AG04449 (cell line): ENCODE measurements at regions not wholly inside any gene's neighbourhood (a gene's known extent, or its start where the extent isn't known, plus 50 kb on each side); places are given as distances from the start of the nearest gene placed in this dataset.

Experiments
- CTCF ChIA-PET: fragments of 350-600 bp; formaldehyde crosslinking; extraction: SDS; loops from one replicate; lab custom pipeline; 2021; ENCODE audit warnings: antibody characterized with exemption; lab: Yijun Ruan, JAX
- POLR2A ChIA-PET: fragments of 400-600, 350-600 bp; formaldehyde crosslinking; extraction: SDS; loops from one replicate; lab custom pipeline; 2020; ENCODE audit warnings: antibody characterized with exemption, inconsistent platforms; lab: Yijun Ruan, JAX
- DNase-seq: peaks from one replicate; pipeline ENCODE4 v3.0.0-alpha.2; 2010; ENCODE audit warnings: low read depth, low spot score
- H3K4me3 ChIP-seq: 2 replicates; pipeline ENCODE4 v1.5.1; 2011; ENCODE audit warnings: low read depth, mild to moderate bottlenecking, control low read depth, low read length
- TF ChIP-seq, protein P1 (sequence below): IDR thresholded peaks from one replicate; pipeline ENCODE4 v1.5.1; 2011; ENCODE audit warnings: mild to moderate bottlenecking, moderate library complexity, low read length, control low read depth, inconsistent platforms; ENCODE audit not compliant: insufficient read depth; ENCODE audit errors: missing control alignments

DNA sequence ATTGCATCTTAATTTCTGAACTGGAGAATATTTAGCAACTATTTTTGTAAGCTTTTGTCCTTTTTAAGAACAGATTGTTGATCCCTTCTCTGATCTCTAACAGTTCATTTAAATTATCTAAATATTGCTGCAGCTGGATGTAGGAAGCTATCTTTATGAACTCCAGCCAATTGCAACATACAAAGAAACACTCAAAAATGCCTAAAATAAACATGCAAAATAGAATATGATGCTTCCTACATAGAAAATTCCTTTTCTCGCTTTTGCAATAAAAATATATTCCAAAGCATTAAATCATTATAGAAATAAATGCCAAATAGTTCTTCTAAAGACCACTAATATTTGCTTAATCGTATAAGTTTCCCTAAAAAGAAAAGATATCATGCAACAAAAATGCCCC is 218.6 kb downstream of the LURAP1L start:
- ChIA-PET CTCF (no interaction called here), POLR2A (no interaction called here)

GRCh38 chr9:12997009-12997408 is 222.2 kb downstream of the LURAP1L start:
- H3K4me3 ChIP-seq, result no peak overlapping the region
- TF ChIP-seq, protein P1, sequence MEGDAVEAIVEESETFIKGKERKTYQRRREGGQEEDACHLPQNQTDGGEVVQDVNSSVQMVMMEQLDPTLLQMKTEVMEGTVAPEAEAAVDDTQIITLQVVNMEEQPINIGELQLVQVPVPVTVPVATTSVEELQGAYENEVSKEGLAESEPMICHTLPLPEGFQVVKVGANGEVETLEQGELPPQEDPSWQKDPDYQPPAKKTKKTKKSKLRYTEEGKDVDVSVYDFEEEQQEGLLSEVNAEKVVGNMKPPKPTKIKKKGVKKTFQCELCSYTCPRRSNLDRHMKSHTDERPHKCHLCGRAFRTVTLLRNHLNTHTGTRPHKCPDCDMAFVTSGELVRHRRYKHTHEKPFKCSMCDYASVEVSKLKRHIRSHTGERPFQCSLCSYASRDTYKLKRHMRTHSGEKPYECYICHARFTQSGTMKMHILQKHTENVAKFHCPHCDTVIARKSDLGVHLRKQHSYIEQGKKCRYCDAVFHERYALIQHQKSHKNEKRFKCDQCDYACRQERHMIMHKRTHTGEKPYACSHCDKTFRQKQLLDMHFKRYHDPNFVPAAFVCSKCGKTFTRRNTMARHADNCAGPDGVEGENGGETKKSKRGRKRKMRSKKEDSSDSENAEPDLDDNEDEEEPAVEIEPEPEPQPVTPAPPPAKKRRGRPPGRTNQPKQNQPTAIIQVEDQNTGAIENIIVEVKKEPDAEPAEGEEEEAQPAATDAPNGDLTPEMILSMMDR, result no peak
- POLR2A ChIA-PET, result no interaction called here
- CTCF ChIA-PET, result interaction anchor here (1.2 kb wide), 1 partner anchor 37 kb away, joined by 4 read pairs; no protein-coding TSS in a partner anchor
- DNase-seq, result no peak

More for the DNA sequence above, 218.6 kb downstream of the LURAP1L start:
- H3K4me3 ChIP-seq, result no peak overlapping the region
- no peak for DNase-seq
- TF ChIP-seq, protein P1, result no peak

DNA sequence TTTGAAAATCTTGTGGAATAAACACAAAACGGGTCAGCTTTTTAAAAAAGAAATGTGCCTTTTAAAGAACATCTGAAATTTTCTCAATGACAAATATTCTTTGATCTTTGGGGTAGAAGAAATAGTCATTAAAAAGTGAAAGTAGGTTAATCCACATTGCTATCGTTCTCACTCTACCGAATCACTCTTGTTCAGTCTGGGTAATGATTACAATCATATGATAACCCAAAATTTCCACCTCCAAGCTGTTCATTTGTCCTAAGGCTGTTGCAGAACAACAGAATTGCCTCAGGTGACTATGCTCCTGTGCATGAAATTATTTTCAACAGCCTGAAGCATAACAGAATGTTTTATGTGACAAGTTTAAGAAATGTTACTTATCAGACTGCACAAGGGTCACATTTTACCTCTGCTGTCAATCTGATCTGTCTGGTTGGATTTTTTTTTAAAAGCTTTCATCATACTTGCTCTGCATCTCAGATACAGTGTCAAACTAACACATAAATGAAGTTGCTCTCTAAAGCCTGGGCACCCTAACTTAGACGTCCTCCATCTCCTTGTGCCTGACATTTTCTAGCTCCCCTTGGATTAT is 227.3 kb downstream of the LURAP1L start:
- TF ChIP-seq, protein P1, result no peak
- no peak overlapping the region for H3K4me3 ChIP-seq
- ChIA-PET POLR2A (no interaction called here), CTCF (no interaction called here)
- DNase-seq, result no peak

DNA sequence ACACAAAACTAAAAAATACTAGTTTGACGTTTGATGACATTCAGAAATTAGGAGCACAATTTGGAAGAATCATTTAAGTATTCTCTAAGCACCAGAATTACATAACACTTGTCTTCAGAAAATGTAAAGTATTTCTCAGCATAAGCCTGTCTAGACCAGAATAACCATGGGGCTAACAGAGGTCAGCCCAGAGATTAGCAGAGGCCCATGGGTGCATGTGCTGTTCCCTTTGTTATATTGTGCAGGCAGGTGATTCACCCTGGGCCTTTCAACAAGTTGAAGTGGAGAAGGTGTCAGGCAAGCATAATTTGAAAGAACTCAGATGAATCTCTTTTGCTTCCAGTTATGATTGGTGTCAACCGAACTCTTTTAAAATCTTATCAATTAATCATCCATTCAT is 227.9 kb downstream of the LURAP1L start:
- H3K4me3 ChIP-seq, result no peak overlapping the region
- POLR2A ChIA-PET, result no interaction called here
- CTCF ChIA-PET, result no interaction called here
- DNase-seq, result no peak
- TF ChIP-seq, protein P1, result no peak

DNA sequence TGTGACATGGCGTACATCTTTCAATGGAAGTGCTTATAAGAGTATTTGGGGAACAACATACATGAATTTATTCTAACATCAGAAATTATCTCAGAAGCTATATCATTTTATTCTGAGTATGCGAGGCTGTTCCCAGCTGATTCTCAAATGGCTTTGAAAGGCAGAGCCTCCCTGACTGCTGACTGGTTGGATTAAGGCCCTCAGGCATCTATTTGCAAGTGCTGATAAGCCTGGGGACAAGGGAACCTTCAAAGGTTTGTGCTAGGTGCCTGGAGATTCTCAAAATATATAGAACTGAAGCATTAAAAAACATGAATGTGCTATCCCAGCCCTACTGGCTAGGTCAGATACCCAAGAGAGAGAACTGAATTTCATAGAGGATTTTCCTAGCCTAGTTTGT is 235.1 kb downstream of the LURAP1L start:
- CTCF ChIA-PET, result no interaction called here

DNA sequence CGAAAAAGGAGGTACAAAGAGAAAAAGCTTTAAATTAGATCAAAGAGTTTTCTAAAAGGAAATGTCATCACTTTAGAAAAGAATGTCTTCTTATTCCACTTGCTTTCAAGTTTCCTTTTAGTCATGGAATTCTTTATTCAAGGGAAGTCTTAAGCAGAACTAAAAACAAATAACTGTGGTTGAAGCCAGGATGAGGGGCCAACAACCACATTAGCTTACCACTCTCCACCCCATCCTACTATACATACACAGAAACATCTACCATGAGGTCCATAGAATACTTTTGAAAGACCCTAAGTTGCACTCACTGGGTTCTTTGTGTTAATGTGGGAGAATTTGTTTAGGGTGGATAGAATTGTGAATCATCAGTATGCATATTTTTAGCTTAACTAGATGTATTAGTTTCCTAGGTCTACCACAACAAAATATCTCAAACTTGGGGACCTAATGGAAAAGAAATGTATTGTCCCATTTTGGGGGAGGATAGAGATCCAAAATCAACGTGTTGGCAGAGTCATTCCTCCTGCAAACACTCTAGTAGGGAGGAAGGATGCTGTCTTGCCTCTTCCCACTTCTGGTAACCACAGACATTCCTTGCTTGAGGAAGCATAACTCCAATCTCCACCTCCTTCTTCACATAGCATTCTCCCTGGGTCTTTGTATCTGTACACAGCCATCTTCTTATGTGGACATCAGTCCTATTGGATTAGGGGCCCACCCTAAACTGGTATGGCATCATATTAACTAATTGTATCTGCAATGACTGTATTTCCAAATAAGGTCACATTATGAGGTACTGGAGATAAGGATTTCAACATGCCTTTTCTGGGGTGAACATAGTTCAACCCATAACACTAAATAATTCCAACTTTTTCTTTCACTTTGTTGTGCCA is 239.4 kb downstream of the LURAP1L start:
- H3K4me3 ChIP-seq, result no peak overlapping the region
- CTCF ChIA-PET, result no interaction called here

More for the DNA sequence above, 235.1 kb downstream of the LURAP1L start:
- DNase-seq, result no peak
- TF ChIP-seq, protein P1, result no peak
- POLR2A ChIA-PET, result no interaction called here
- H3K4me3 ChIP-seq, result no peak overlapping the region

More for the DNA sequence above, 239.4 kb downstream of the LURAP1L start:
- no peak for DNase-seq
- TF ChIP-seq, protein P1, result no peak
- POLR2A ChIA-PET, result no interaction called here
